HCT116 (cell line): ENCODE measurements at regions not wholly inside any gene's neighbourhood (a gene's known extent, or its start where the extent isn't known, plus 50 kb on each side); places are given as distances from the start of the nearest gene placed in this dataset.

Experiments used
- ATAC-seq: fragments of 200-7000 bp; cut with Tn5 transposase; 2 replicates; pipeline ENCODE4 v1.9.1; 2020; ENCODE audit warnings: mild to moderate bottlenecking, moderate library complexity
- BruUV-seq: library from RNA; stranded (reverse); fragments of 400-500 nt; replicated peaks from 2 replicates; lab custom pipeline; 2021; lab: Mats Ljungman, UMichigan
- CTCF ChIA-PET: fragments of 300-600 bp; sonication (Branson Sonifier 250); formaldehyde crosslinking; loops from one replicate; lab custom pipeline; 2021; ENCODE audit warnings: antibody characterized with exemption; lab: Charles Lee
- POLR2A ChIA-PET: fragments of 300-600, 350-600 bp; sonication (Branson Sonifier 250); formaldehyde crosslinking; loops from one replicate; lab custom pipeline; 2021; ENCODE audit warnings: antibody characterized with exemption; lab: Charles Lee
- RAD21 ChIA-PET, 2 experiments: fragments of 300-600 bp; sonication (Branson Sonifier 250); formaldehyde crosslinking; loops; one replicate each; lab custom pipeline; 2023; ENCODE audit warnings: low total read pairs in 2 of 2; ENCODE audit not compliant: uncharacterized antibody in 2 of 2, unreplicated experiment in 2 of 2, low non-redundant PET in 1 of 2; lab: Charles Lee
- DNase-seq: peaks from one replicate; pipeline ENCODE4 v3.0.0-alpha.2; 2010; ENCODE audit warnings: low read depth, low spot score
- H2AFZ ChIP-seq: fragments of 200-600 bp; shearing (Covaris generic), sonication (generic); 2 replicates; pipeline ENCODE4 v1.6.1; 2017; ENCODE audit warnings: low read depth, mixed run types, mixed read lengths, antibody characterized with exemption, low read length; ENCODE audit not compliant: poor library complexity, severe bottlenecking
- H3K27ac ChIP-seq: 2 replicates; pipeline ENCODE4 v1.5.1; 2012; ENCODE audit warnings: low read depth, low read length
- H3K27me3 ChIP-seq: fragments of 200-600 bp; sonication (generic); 2 replicates; pipeline ENCODE4 v1.6.1; 2016; ENCODE audit warnings: mixed run types, low read length, mixed read lengths; ENCODE audit not compliant: insufficient read depth
- H3K36me3 ChIP-seq, 2 experiments: fragments of 200-500 bp in 1 of 2; fragments of 200-600 bp in 1 of 2; sonication (Bioruptor generic) in 1 of 2; sonication (generic) in 1 of 2; 2 replicates each; pipeline versions ENCODE4 v1.5.1 to v1.6.1; 2014 to 2016; ENCODE audit warnings: low read length in 2 of 2, inconsistent platforms in 1 of 2, mixed read lengths in 1 of 2, mixed run types in 1 of 2; ENCODE audit not compliant: insufficient read depth in 2 of 2, control insufficient read depth in 1 of 2
- H3K4me1 ChIP-seq, 2 experiments: fragments of 200-600 bp in 1 of 2; sonication (generic) in 1 of 2; 2 replicates each; pipeline versions ENCODE4 v1.5.1 to v1.6.1; 2012 to 2017; ENCODE audit warnings: low read length in 2 of 2, inconsistent platforms in 1 of 2, mild to moderate bottlenecking in 1 of 2, mixed read lengths in 1 of 2, mixed run types in 1 of 2, moderate library complexity in 1 of 2; ENCODE audit not compliant: insufficient read depth in 2 of 2, control insufficient read depth in 1 of 2
- H3K4me2 ChIP-seq: fragments of 200-600 bp; sonication (generic); 2 replicates; pipeline ENCODE4 v1.6.1; 2017; ENCODE audit warnings: mixed run types, low read length, mixed read lengths
- H3K4me3 ChIP-seq, 2 experiments: fragments of 200-600 bp in 1 of 2; sonication (generic) in 1 of 2; replicated peaks in 1 of 2; 2 replicates each; pipeline ENCODE4 v1.5.1; 2011 to 2016; ENCODE audit warnings: low read length in 2 of 2, control low read depth in 1 of 2, low read depth in 1 of 2, mild to moderate bottlenecking in 1 of 2, mixed read lengths in 1 of 2, mixed run types in 1 of 2
- H3K79me2 ChIP-seq: fragments of 200-600 bp; sonication (generic); 2 replicates; pipeline ENCODE4 v1.6.1; 2017; ENCODE audit warnings: mild to moderate bottlenecking, mixed run types, low read length, moderate library complexity, mixed read lengths; ENCODE audit not compliant: insufficient read depth
- H3K9ac ChIP-seq: fragments of 200-600 bp; sonication (generic); 2 replicates; pipeline ENCODE4 v1.6.1; 2016; ENCODE audit warnings: low read length, mixed read lengths
- H3K9me2 ChIP-seq: fragments of 200-600 bp; sonication (generic), shearing (Covaris generic); 2 replicates; pipeline ENCODE4 v1.6.1; 2017; ENCODE audit warnings: mixed run types, mild to moderate bottlenecking, moderate library complexity; ENCODE audit not compliant: insufficient read depth
- H3K9me3 ChIP-seq, 2 experiments: fragments of 200-500 bp in 1 of 2; fragments of 200-600 bp in 1 of 2; sonication (Bioruptor generic) in 1 of 2; sonication (generic) in 1 of 2; 2 replicates each; pipeline ENCODE4 v1.6.1; 2014 to 2017; ENCODE audit warnings: low read length in 2 of 2, mixed read lengths in 2 of 2, inconsistent platforms in 1 of 2, low read depth in 1 of 2, mild to moderate bottlenecking in 1 of 2, mixed run types in 1 of 2, moderate library complexity in 1 of 2; ENCODE audit not compliant: control insufficient read depth in 1 of 2, insufficient read depth in 1 of 2
- H4K20me1 ChIP-seq: fragments of 200-600 bp; sonication (generic), shearing (Covaris generic); 2 replicates; pipeline ENCODE4 v1.6.1; 2017; ENCODE audit warnings: mixed run types, mild to moderate bottlenecking, moderate library complexity; ENCODE audit not compliant: insufficient read depth
- CEBPB ChIP-seq: IDR thresholded peaks from 2 replicates; pipeline ENCODE4 v1.6.1; 2012; ENCODE audit warnings: low read depth
- EGR1 ChIP-seq: IDR thresholded peaks from 2 replicates; pipeline ENCODE4 v1.6.1; 2012; ENCODE audit warnings: low read depth
- EZH2 ChIP-seq: fragments of 200-600 bp; sonication (generic); IDR thresholded peaks from 2 replicates; pipeline ENCODE4 v1.6.1; 2017; ENCODE audit warnings: antibody characterized with exemption, mixed run types
- FOSL1 ChIP-seq: IDR thresholded peaks from 2 replicates; pipeline ENCODE4 v1.6.1; 2012; ENCODE audit warnings: low read depth
- JUND ChIP-seq: IDR thresholded peaks from 2 replicates; pipeline ENCODE4 v1.6.1; 2012
- POLR2A ChIP-seq: IDR thresholded peaks from 2 replicates; pipeline ENCODE4 v1.7.0; 2011; ENCODE audit warnings: borderline replicate concordance; ENCODE audit not compliant: insufficient read depth, insufficient read length; ENCODE audit errors: extremely low read depth
- RAD21 ChIP-seq: IDR thresholded peaks from 2 replicates; pipeline ENCODE4 v1.6.1; 2012; ENCODE audit warnings: low read depth, mild to moderate bottlenecking
- SRF ChIP-seq: IDR thresholded peaks from 2 replicates; pipeline ENCODE4 v1.6.1; 2012; ENCODE audit warnings: low read depth
- TCF7L2 ChIP-seq: IDR thresholded peaks from 2 replicates; pipeline ENCODE4 v1.7.0; 2011; ENCODE audit warnings: borderline replicate concordance, inconsistent platforms; ENCODE audit not compliant: insufficient read depth, insufficient read length; ENCODE audit errors: extremely low read depth
- YY1 ChIP-seq: IDR thresholded peaks from 2 replicates; pipeline ENCODE4 v1.6.1; 2011; ENCODE audit warnings: low read length, low read depth, moderate library complexity, mild to moderate bottlenecking; ENCODE audit not compliant: insufficient replicate concordance; ENCODE audit errors: extremely low read depth
- ZFX ChIP-seq: fragments of 450-650 bp; IDR thresholded peaks from 2 replicates; pipeline ENCODE4 v1.6.1; 2017
- intact Hi-C: fragments of 100-400 bp; cut with micrococcal nuclease; formaldehyde crosslinking; loops from 2 replicates; pipeline ENCODE4 v1.10.0; 2022
- TF ChIP-seq, protein P1 (sequence below), 3 experiments: fragments of 200-600 bp in 1 of 3; sonication (generic) in 1 of 3; IDR thresholded peaks in 2 of 3; conservative IDR thresholded peaks in 1 of 3; 2 replicates each; pipeline ENCODE4 v1.5.1; 2012 to 2017; ENCODE audit warnings: low read depth in 2 of 3, low read length in 2 of 3, antibody characterized with exemption in 1 of 3, borderline replicate concordance in 1 of 3, control low read depth in 1 of 3, mild to moderate bottlenecking in 1 of 3, mixed read lengths in 1 of 3, mixed run types in 1 of 3, moderate library complexity in 1 of 3; ENCODE audit not compliant: insufficient read depth in 1 of 3
- TF ChIP-seq, protein P2 (sequence below): IDR thresholded peaks from 2 replicates; pipeline ENCODE4 v1.6.1; 2012

DNA sequence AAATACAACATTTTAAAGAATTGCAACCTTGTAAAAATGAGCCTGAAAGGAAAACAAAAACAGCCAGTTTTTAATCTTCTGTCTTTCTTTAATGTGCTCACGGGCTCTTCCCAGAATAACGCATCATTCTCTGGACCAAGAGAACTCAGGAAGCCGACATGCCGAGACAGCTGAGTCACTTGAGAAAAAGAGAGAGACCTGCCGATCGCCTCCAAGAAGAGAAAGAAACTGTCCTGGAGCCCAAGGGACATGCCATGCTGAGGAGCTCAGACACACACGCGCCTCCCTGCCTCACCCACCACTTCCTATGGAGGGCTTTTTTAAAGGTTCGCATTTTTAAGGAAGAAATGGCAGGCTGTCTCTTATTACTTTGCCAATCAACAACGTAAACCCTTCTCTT, 176.4 kb downstream of the ZNF281 start:
- Histone ChIP-seq H3K9me2 (no peaks in the 10 kb centered on the region), H3K9ac (no peak overlapping the region), H3K27me3 (no peaks in the 10 kb centered on the region), H3K4me3 (no peak overlapping the region), H3K4me1 (no peaks in the 10 kb centered on the region), H4K20me1 (no peaks in the 10 kb centered on the region), H3K27ac (no peak overlapping the region), H3K36me3 (no peaks in the 10 kb centered on the region), H3K4me2 (no peak overlapping the region), H3K79me2 (no peaks in the 10 kb centered on the region), H3K9me3 (no peaks in the 10 kb centered on the region), H2AFZ (no peak overlapping the region)
- no TSS peak for BruUV-seq
- ATAC-seq: no peak
- no peak for DNase-seq
- TF ChIP-seq, protein P1, sequence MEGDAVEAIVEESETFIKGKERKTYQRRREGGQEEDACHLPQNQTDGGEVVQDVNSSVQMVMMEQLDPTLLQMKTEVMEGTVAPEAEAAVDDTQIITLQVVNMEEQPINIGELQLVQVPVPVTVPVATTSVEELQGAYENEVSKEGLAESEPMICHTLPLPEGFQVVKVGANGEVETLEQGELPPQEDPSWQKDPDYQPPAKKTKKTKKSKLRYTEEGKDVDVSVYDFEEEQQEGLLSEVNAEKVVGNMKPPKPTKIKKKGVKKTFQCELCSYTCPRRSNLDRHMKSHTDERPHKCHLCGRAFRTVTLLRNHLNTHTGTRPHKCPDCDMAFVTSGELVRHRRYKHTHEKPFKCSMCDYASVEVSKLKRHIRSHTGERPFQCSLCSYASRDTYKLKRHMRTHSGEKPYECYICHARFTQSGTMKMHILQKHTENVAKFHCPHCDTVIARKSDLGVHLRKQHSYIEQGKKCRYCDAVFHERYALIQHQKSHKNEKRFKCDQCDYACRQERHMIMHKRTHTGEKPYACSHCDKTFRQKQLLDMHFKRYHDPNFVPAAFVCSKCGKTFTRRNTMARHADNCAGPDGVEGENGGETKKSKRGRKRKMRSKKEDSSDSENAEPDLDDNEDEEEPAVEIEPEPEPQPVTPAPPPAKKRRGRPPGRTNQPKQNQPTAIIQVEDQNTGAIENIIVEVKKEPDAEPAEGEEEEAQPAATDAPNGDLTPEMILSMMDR (IDR thresholded peaks at IDR 0.05 in 2 of 3, conservative IDR thresholded peaks at IDR 0.05 in 1 of 3; ENCODE audit: borderline replicate concordance in 1 of 3, insufficient read depth in 1 of 3, low read depth in 2 of 3, low read length in 2 of 3): no peak
- TF ChIP-seq, protein P2, sequence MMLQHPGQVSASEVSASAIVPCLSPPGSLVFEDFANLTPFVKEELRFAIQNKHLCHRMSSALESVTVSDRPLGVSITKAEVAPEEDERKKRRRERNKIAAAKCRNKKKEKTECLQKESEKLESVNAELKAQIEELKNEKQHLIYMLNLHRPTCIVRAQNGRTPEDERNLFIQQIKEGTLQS: no peak
- no peak for TF ChIP-seq FOSL1
- TF ChIP-seq JUND: no peak
- TF ChIP-seq CEBPB: no peak
- TF ChIP-seq EZH2: no peak
- no peak for TF ChIP-seq RAD21
- TF ChIP-seq EGR1: no peak
- no peak for TF ChIP-seq POLR2A
- intact Hi-C loops: no loop called here
- ChIA-PET POLR2A (no interaction called here), CTCF (no interaction called here), RAD21 (no interaction called here)

- Histone ChIP-seq H3K4me1 (no peaks in the 10 kb centered on the region), H3K27me3 (no peaks in the 10 kb centered on the region), H3K9ac (no peak overlapping the region), H3K79me2 (no peaks in the 10 kb centered on the region), H3K36me3 (no peaks in the 10 kb centered on the region), H2AFZ (no peak overlapping the region), H3K4me3 (no peak overlapping the region), H3K9me3 (no peaks in the 10 kb centered on the region), H3K27ac (no peak overlapping the region), H3K4me2 (no peak overlapping the region), H3K9me2 (no peaks in the 10 kb centered on the region), H4K20me1 (no peaks in the 10 kb centered on the region)
- no TSS peak for BruUV-seq
- DNase-seq: no peak
- ATAC-seq: no peak
- ChIA-PET POLR2A (no interaction called here), RAD21 (no interaction called here), CTCF (interaction anchor here (1.1 kb wide), 1 partner anchor 10 kb away, joined by 3 read pairs; no protein-coding TSS in a partner anchor)
- intact Hi-C loops: no loop called here
- TF ChIP-seq JUND: no peak
- TF ChIP-seq ZFX: no peak
- TF ChIP-seq, protein P1 (IDR thresholded peaks at IDR 0.05 in 2 of 3, conservative IDR thresholded peaks at IDR 0.05 in 1 of 3; ENCODE audit: borderline replicate concordance in 1 of 3, insufficient read depth in 1 of 3, low read depth in 2 of 3, low read length in 2 of 3): no peak
- TF ChIP-seq CEBPB: no peak
- TF ChIP-seq FOSL1: no peak
- TF ChIP-seq YY1: no peak
- no peak for TF ChIP-seq TCF7L2
- no peak for TF ChIP-seq SRF
- no peak for TF ChIP-seq EGR1
Measured at GRCh38 chr1:200231787-200232231, 178.0 kb downstream of the ZNF281 start.
